HepG2 (cell line): ENCODE measurements at regions not wholly inside any gene's neighbourhood (a gene's known extent, or its start where the extent isn't known, plus 50 kb on each side); places are given as distances from the start of the nearest gene placed in this dataset.

ENCODE experiments used
- BHLHE40 ChIP-seq: IDR thresholded peaks from 2 replicates; pipeline ENCODE4 v1.6.1; 2011; ENCODE audit warnings: low read length, improper control_type of control experiment
- CHD4 ChIP-seq: fragments of 200-600 bp; sonication (generic); IDR thresholded peaks from 2 replicates; pipeline ENCODE4 v1.7.0; 2017; ENCODE audit warnings: mild to moderate bottlenecking, low read length, borderline replicate concordance
- DMAP1 ChIP-seq: IDR thresholded peaks from 2 replicates; pipeline ENCODE4 v1.6.1; 2016
- ELF4 ChIP-seq: sonication (generic); formaldehyde crosslinking; IDR thresholded peaks from 2 replicates; pipeline ENCODE4 v1.5.0; 2020; ENCODE audit warnings: missing genetic modification reagents, mild to moderate bottlenecking, moderate library complexity, borderline replicate concordance
- HDAC2 ChIP-seq: sonication (generic); formaldehyde crosslinking; IDR thresholded peaks from 2 replicates; pipeline ENCODE4 v1.4.0; 2020; ENCODE audit warnings: missing genetic modification reagents
- MAFK ChIP-seq, 2 experiments: IDR thresholded peaks in 1 of 2; conservative IDR thresholded peaks in 1 of 2; 2 replicates each; pipeline ENCODE4 v1.6.1; 2011; ENCODE audit warnings: improper control_type of control experiment in 2 of 2, low read length in 2 of 2
- PAXIP1 ChIP-seq: sonication (generic); formaldehyde crosslinking; conservative IDR thresholded peaks from 2 replicates; pipeline ENCODE4 v1.4.0; 2020; ENCODE audit warnings: mild to moderate bottlenecking, missing genetic modification reagents, moderate library complexity
- PBX3 ChIP-seq: sonication (generic); formaldehyde crosslinking; IDR thresholded peaks from 2 replicates; pipeline ENCODE4 v1.8.1; 2023; ENCODE audit warnings: missing genetic modification reagents, inconsistent platforms, borderline replicate concordance
- SIN3A ChIP-seq: IDR thresholded peaks from 2 replicates; pipeline ENCODE4 v1.6.1; 2011; ENCODE audit warnings: low read depth, mild to moderate bottlenecking, control low read depth, low read length, borderline replicate concordance
- ZFP36 ChIP-seq: fragments of 150-350 bp; IDR thresholded peaks from 2 replicates; pipeline ENCODE4 v1.6.1; 2018; ENCODE audit warnings: borderline replicate concordance, low read length, low read depth; ENCODE audit not compliant: partially characterized antibody
- TF ChIP-seq, protein P1 (sequence below): sonication (generic); formaldehyde crosslinking; IDR thresholded peaks from 2 replicates; pipeline ENCODE4 v1.5.0; 2020; ENCODE audit warnings: mild to moderate bottlenecking, missing genetic modification reagents, moderate library complexity

GRCh38 chr7:7018290-7018689, 164.1 kb upstream of the C1GALT1 start:
- no peak for TF ChIP-seq PBX3 (CRISPR knock-in tag)
- no peak for TF ChIP-seq ZFP36
- TF ChIP-seq BHLHE40: no peak
- no peak for TF ChIP-seq CHD4
- TF ChIP-seq PAXIP1 (CRISPR knock-in tag): no peak
- TF ChIP-seq HDAC2 (CRISPR knock-in tag): no peak
- TF ChIP-seq, protein P1, sequence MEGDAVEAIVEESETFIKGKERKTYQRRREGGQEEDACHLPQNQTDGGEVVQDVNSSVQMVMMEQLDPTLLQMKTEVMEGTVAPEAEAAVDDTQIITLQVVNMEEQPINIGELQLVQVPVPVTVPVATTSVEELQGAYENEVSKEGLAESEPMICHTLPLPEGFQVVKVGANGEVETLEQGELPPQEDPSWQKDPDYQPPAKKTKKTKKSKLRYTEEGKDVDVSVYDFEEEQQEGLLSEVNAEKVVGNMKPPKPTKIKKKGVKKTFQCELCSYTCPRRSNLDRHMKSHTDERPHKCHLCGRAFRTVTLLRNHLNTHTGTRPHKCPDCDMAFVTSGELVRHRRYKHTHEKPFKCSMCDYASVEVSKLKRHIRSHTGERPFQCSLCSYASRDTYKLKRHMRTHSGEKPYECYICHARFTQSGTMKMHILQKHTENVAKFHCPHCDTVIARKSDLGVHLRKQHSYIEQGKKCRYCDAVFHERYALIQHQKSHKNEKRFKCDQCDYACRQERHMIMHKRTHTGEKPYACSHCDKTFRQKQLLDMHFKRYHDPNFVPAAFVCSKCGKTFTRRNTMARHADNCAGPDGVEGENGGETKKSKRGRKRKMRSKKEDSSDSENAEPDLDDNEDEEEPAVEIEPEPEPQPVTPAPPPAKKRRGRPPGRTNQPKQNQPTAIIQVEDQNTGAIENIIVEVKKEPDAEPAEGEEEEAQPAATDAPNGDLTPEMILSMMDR (CRISPR knock-in tag): no peak
- no peak for TF ChIP-seq SIN3A
- TF ChIP-seq DMAP1: no peak
- no peak for TF ChIP-seq MAFK (conservative IDR thresholded peaks at IDR 0.05 in 1 of 2, IDR thresholded peaks at IDR 0.05 in 1 of 2; ENCODE audit: low read length in 2 of 2)
- TF ChIP-seq ELF4 (CRISPR knock-in tag): no peak
